Iris pigment epithelial cell (primary cell): ENCODE measurements at regions not wholly inside any gene's neighbourhood (a gene's known extent, or its start where the extent isn't known, plus 50 kb on each side); places are given as distances from the start of the nearest gene placed in this dataset.
"Not testable (repeated sequence)": the region's sequence is repeated elsewhere in the genome, so short reads cannot be mapped to it uniquely, and the experiment has no call there.

Experiments
- DNase-seq: peaks from one replicate; pipeline ENCODE4 v3.0.0-alpha.2; 2011; ENCODE audit warnings: low read depth

- not testable (repeated sequence) for DNase-seq
These were observed 122.1 kb downstream of the SPAG6 start for GRCh38 chr10:22467393-22467792.

DNA sequence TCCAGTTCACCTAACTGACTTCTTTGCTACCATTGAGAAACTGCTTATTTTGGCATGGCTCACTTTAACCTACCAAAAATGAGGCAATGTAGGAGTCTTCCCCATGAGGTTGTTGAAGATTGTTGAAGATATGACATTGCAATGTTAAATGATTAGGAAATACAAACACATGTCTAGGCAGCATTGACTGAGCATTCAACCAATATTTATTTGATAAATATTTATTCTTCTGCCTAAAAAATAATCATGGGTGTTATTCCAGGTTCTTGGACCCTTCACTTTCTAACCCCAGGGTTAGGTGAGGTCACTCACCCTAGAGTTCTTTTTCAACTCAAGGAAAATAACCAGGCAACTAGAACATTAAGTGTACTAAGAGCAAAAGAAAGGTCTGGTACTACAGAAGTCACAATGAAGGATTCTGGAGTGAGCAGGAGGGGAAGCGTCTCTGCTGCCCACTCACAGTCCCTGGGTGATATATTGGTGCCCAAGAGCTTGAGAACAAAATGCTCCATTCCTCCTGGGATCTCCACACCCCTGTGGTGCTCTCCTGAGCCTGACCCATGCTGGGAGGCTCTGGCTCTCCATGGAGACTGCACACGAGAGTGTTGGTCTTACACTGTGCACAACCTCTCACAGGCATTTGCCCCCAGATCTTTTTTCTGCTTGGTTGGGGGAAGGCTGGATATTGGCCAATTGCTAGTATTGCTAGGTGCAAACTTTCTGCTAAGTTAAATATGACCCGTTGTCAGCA, 123.4 kb downstream of the SPAG6 start:
- DNase-seq, result no peak

- no peak for DNase-seq
These were observed 127.7 kb downstream of the SPAG6 start for GRCh38 chr10:22473044-22473443.

DNA sequence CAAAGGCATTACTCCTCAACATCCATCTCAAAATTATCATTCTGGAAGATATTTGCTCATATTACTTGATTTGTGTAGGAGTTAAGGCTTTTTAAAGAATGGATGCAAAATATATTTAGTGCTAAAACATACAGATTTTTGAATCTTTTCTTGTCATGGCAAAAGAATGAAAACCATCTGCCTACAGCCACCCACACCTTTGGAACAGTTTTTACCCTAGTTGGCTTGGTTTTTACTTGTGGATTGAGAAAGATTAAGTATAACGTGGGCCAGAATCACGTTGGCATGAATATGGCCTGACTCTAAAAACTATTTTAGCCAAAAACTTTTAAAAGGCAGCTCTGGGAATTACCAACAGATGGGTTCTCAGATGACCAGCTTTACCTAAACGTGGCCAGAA, 128.2 kb downstream of the SPAG6 start:
- DNase-seq, result no peak

- DNase-seq, result peak; percentile 9
These were observed 130.6 kb downstream of the SPAG6 start for GRCh38 chr10:22475651-22476600.

GRCh38 chr10:22476601-22477321, 131.5 kb downstream of the SPAG6 start:
- DNase-seq, result no peak

GRCh38 chr10:22477334-22478287, 132.3 kb downstream of the SPAG6 start:
- no peak for DNase-seq

- no peak for DNase-seq
These were observed 133.4 kb downstream of the SPAG6 start for GRCh38 chr10:22478555-22479334.

DNA sequence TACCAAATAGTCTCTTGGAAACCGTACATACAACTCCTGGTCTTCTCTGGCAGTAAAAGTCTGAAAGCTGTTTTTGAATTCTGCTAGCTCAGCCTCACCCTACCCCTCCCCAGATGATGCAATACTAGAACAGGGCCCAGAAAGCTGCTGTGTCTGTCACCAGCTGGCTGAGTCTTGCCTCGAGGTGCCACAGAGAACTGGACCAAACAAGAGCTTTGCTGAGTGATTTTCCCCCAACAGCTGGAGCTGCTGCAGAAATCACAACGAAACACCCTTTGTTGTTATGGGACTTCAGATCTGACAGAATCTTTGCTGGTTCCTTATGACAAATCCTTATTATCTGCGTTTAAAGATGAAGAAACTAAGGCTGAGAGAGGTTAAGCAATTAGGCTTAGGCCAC, 134.1 kb downstream of the SPAG6 start:
- DNase-seq, result no peak

DNA sequence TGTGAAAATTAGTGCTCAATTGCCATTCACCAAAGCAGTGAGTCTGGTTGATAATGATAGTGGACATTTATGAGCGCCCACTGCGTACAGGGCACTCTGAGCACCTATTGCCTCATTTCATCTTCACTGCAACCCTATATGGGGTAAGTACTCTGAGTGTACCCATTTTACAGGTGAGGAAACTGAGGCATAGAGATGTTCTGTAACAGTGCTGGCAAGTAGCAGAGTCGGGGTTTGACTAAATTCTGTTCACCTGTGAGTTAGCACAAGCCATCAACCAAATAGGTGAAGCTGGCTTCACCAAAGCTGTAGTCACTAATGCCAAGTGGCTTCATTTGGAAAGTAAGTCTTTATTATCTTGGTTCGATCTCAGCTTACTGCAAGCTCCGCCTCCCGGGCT, 135.8 kb downstream of the SPAG6 start:
- DNase-seq, result no peak

- peak; percentile 11 for DNase-seq
These were observed 136.6 kb downstream of the SPAG6 start for GRCh38 chr10:22481687-22482539.

DNA sequence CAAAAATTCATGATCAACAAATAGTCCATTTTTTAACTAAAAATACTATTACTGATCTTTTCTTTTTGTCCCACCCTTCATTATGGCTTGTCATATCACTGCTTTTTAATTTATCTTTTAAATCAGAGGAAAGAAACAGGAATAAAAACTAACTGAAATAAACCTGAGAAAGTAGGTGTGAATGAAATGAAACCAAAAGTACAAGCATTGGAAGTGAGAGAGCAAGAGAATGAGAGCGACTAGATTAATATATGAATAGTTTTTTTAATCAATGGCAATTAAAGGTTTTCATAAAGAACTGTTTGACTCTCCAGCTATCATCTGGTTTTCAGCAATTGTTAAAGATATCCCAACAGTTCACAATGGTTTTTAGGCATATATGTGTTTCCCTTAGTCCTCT, 137.8 kb downstream of the SPAG6 start:
- no peak for DNase-seq
